ENCODE measurements at regions not wholly inside any gene's neighbourhood (a gene's known extent, or its start where the extent isn't known, plus 50 kb on each side); places are given as distances from the start of the nearest gene placed in this dataset.
"Not testable (repeated sequence)": the region's sequence is repeated elsewhere in the genome, so short reads cannot be mapped to it uniquely, and the experiment has no call there.

- Histone ChIP-seq H3K4me1 (ENCODE audit: insufficient read depth, insufficient read length) (no peaks in the 10 kb centered on the region), H3K27me3 (ENCODE audit: insufficient read depth, insufficient read length) (no peaks in the 10 kb centered on the region), H3K4me3 (ENCODE audit: insufficient read length, low read depth) (no peak overlapping the region), H3K9ac (ENCODE audit: insufficient read length, low read depth) (no peak overlapping the region), H3K36me3 (ENCODE audit: insufficient read depth, insufficient read length, low read length) (no peaks in the 10 kb centered on the region), H3K9me3 (ENCODE audit: insufficient read depth, low read length) (peaks cover 10% of the 10 kb centered on the region; the same call in 1 of the 2 replicates)
- TF ChIP-seq YY1 (IDR thresholded peaks at IDR 0.05; ENCODE audit: insufficient read depth, insufficient read length): no peak
- TF ChIP-seq ZNF274 (IDR thresholded peaks at IDR 0.05; ENCODE audit: low read depth, low read length): no peak
- TF ChIP-seq SUZ12 (IDR thresholded peaks at IDR 0.05; ENCODE audit: extremely low read depth, insufficient read depth, insufficient read length): no peak
- DNase-seq (ENCODE audit: low read depth, low spot score): no peak
These were observed 141.3 kb upstream of the FZD8 start for GRCh38 chr10:35783305-35783838.

GRCh38 chr10:35781643-35782035, 139.5 kb upstream of the FZD8 start:
- peak; percentile 33 for DNase-seq (ENCODE audit: low read depth, low spot score)
- no peaks in the 10 kb centered on the region for H3K9me3 ChIP-seq (ENCODE audit: insufficient read depth, low read length)
- H3K27me3 ChIP-seq (ENCODE audit: insufficient read depth, insufficient read length): no peaks in the 10 kb centered on the region
- H3K4me3 ChIP-seq (ENCODE audit: insufficient read length, low read depth): no peak overlapping the region
- H3K4me1 ChIP-seq (ENCODE audit: insufficient read depth, insufficient read length): no peaks in the 10 kb centered on the region
- no peak overlapping the region for H3K9ac ChIP-seq (ENCODE audit: insufficient read length, low read depth)
- H3K36me3 ChIP-seq (ENCODE audit: insufficient read depth, insufficient read length, low read length): no peaks in the 10 kb centered on the region
- no peak for TF ChIP-seq YY1 (IDR thresholded peaks at IDR 0.05; ENCODE audit: insufficient read depth, insufficient read length)
- no peak for TF ChIP-seq ZNF274 (IDR thresholded peaks at IDR 0.05; ENCODE audit: low read depth, low read length)
- no peak for TF ChIP-seq SUZ12 (IDR thresholded peaks at IDR 0.05; ENCODE audit: extremely low read depth, insufficient read depth, insufficient read length)

- Histone ChIP-seq H3K4me3 (ENCODE audit: insufficient read length, low read depth) (no peak overlapping the region), H3K36me3 (ENCODE audit: insufficient read depth, insufficient read length, low read length) (no peaks in the 10 kb centered on the region), H3K4me1 (ENCODE audit: insufficient read depth, insufficient read length) (no peaks in the 10 kb centered on the region), H3K9me3 (ENCODE audit: insufficient read depth, low read length) (no peaks in the 10 kb centered on the region), H3K9ac (ENCODE audit: insufficient read length, low read depth) (no peak overlapping the region), H3K27me3 (ENCODE audit: insufficient read depth, insufficient read length) (no peaks in the 10 kb centered on the region)
- no peak for DNase-seq (ENCODE audit: low read depth, low spot score)
- no peak for TF ChIP-seq SUZ12 (IDR thresholded peaks at IDR 0.05; ENCODE audit: extremely low read depth, insufficient read depth, insufficient read length)
- no peak for TF ChIP-seq YY1 (IDR thresholded peaks at IDR 0.05; ENCODE audit: insufficient read depth, insufficient read length)
- TF ChIP-seq ZNF274 (IDR thresholded peaks at IDR 0.05; ENCODE audit: low read depth, low read length): no peak
These were observed 139.0 kb upstream of the FZD8 start for GRCh38 chr10:35780970-35781642.

- Histone ChIP-seq H3K9me3 (ENCODE audit: insufficient read depth, low read length) (no peaks in the 10 kb centered on the region), H3K36me3 (ENCODE audit: insufficient read depth, insufficient read length, low read length) (no peaks in the 10 kb centered on the region), H3K27me3 (ENCODE audit: insufficient read depth, insufficient read length) (no peaks in the 10 kb centered on the region), H3K9ac (ENCODE audit: insufficient read length, low read depth) (no peak overlapping the region), H3K4me1 (ENCODE audit: insufficient read depth, insufficient read length) (no peaks in the 10 kb centered on the region), H3K4me3 (ENCODE audit: insufficient read length, low read depth) (no peak overlapping the region)
- DNase-seq (ENCODE audit: low read depth, low spot score): no peak
- TF ChIP-seq ZNF274 (IDR thresholded peaks at IDR 0.05; ENCODE audit: low read depth, low read length): no peak
- no peak for TF ChIP-seq SUZ12 (IDR thresholded peaks at IDR 0.05; ENCODE audit: extremely low read depth, insufficient read depth, insufficient read length)
- no peak for TF ChIP-seq YY1 (IDR thresholded peaks at IDR 0.05; ENCODE audit: insufficient read depth, insufficient read length)
These were observed 136.2 kb upstream of the FZD8 start for GRCh38 chr10:35778306-35778705.

GRCh38 chr10:35776557-35776956, 134.5 kb upstream of the FZD8 start:
- not testable (repeated sequence) for H3K4me3 ChIP-seq (ENCODE audit: insufficient read length, low read depth); H3K9ac ChIP-seq (ENCODE audit: insufficient read length, low read depth); H3K4me1 ChIP-seq (ENCODE audit: insufficient read depth, insufficient read length); DNase-seq (ENCODE audit: low read depth, low spot score); H3K9me3 ChIP-seq (ENCODE audit: insufficient read depth, low read length); H3K27me3 ChIP-seq (ENCODE audit: insufficient read depth, insufficient read length); H3K36me3 ChIP-seq (ENCODE audit: insufficient read depth, insufficient read length, low read length)

- Histone ChIP-seq H3K27me3 (ENCODE audit: insufficient read depth, insufficient read length) (no peaks in the 10 kb centered on the region), H3K9me3 (ENCODE audit: insufficient read depth, low read length) (no peaks in the 10 kb centered on the region), H3K36me3 (ENCODE audit: insufficient read depth, insufficient read length, low read length) (no peaks in the 10 kb centered on the region), H3K4me1 (ENCODE audit: insufficient read depth, insufficient read length) (no peaks in the 10 kb centered on the region), H3K9ac (ENCODE audit: insufficient read length, low read depth) (no peak overlapping the region), H3K4me3 (ENCODE audit: insufficient read length, low read depth) (no peak overlapping the region)
- TF ChIP-seq SUZ12 (IDR thresholded peaks at IDR 0.05; ENCODE audit: extremely low read depth, insufficient read depth, insufficient read length) (no peak), YY1 (IDR thresholded peaks at IDR 0.05; ENCODE audit: insufficient read depth, insufficient read length) (no peak), ZNF274 (IDR thresholded peaks at IDR 0.05; ENCODE audit: low read depth, low read length) (no peak)
- no peak for DNase-seq (ENCODE audit: low read depth, low spot score)
These were observed 132.0 kb upstream of the FZD8 start for GRCh38 chr10:35774109-35774508.

GRCh38 chr10:35770817-35771355, 128.8 kb upstream of the FZD8 start:
- Histone ChIP-seq H3K4me1 (ENCODE audit: insufficient read depth, insufficient read length) (no peaks in the 10 kb centered on the region), H3K9ac (ENCODE audit: insufficient read length, low read depth) (no peak overlapping the region), H3K27me3 (ENCODE audit: insufficient read depth, insufficient read length) (no peaks in the 10 kb centered on the region), H3K4me3 (ENCODE audit: insufficient read length, low read depth) (no peak overlapping the region), H3K9me3 (ENCODE audit: insufficient read depth, low read length) (no peaks in the 10 kb centered on the region), H3K36me3 (ENCODE audit: insufficient read depth, insufficient read length, low read length) (no peaks in the 10 kb centered on the region)
- TF ChIP-seq ZNF274 (IDR thresholded peaks at IDR 0.05; ENCODE audit: low read depth, low read length) (no peak), SUZ12 (IDR thresholded peaks at IDR 0.05; ENCODE audit: extremely low read depth, insufficient read depth, insufficient read length) (no peak), YY1 (IDR thresholded peaks at IDR 0.05; ENCODE audit: insufficient read depth, insufficient read length) (no peak)
- no peak for DNase-seq (ENCODE audit: low read depth, low spot score)

Data from NT2/D1 (cell line).